Right lobe of liver (tissue), 4 donors: ENCODE measurements at regions not wholly inside any gene's neighbourhood (a gene's known extent, or its start where the extent isn't known, plus 50 kb on each side); places are given as distances from the start of the nearest gene placed in this dataset.

Experiments
- CTCF ChIP-seq, 4 donors: fragments of 200-600 bp in 3 of 4; fragments of 450-650 bp in 1 of 4; IDR thresholded peaks; one replicate each; pipeline versions ENCODE4 v1.5.1 to v1.8.0; 2016 to 2022; ENCODE audit warnings: antibody characterized with exemption in 4 of 4, mild to moderate bottlenecking in 2 of 4
- POLR2A ChIP-seq: fragments of 450-650 bp; IDR thresholded peaks from one replicate; pipeline ENCODE4 v1.6.1; 2017; ENCODE audit warnings: antibody characterized with exemption, mild to moderate bottlenecking
- donor health status: DM: no; HTN: no; CAD: no.
- donor health status: DM: no; HTN: no; CAD: no.
- donor health status: DM: no; HTN: yes; CAD: no.

GRCh38 chr5:122605236-122605635 is 169.6 kb upstream of the SNX2 start:
- TF ChIP-seq POLR2A, result no peak
- TF ChIP-seq CTCF (IDR thresholded peaks at IDR 0.05), result no peak
